ENCODE measurements at regions not wholly inside any gene's neighbourhood (a gene's known extent, or its start where the extent isn't known, plus 50 kb on each side); places are given as distances from the start of the nearest gene placed in this dataset.

DNA sequence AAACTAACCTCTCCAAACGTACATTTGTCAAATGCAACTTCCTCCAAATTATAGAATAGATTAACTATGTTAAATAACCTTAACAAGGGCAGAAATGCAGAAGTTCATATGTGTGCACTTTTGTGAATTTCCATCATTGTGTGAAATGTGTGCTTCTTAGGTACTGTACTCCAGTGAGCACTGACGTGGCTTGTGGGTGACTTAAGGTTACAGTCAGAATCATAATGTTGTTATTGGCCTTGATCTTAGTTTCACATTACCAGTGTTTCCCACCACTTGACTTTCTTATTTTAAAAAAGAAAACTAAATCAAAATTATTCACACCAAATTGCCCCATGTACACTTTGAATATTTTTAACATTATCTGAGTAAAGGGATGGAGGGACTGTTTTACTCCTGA, 155.1 kb upstream of the FZD8 start:
- TF ChIP-seq, protein P1, sequence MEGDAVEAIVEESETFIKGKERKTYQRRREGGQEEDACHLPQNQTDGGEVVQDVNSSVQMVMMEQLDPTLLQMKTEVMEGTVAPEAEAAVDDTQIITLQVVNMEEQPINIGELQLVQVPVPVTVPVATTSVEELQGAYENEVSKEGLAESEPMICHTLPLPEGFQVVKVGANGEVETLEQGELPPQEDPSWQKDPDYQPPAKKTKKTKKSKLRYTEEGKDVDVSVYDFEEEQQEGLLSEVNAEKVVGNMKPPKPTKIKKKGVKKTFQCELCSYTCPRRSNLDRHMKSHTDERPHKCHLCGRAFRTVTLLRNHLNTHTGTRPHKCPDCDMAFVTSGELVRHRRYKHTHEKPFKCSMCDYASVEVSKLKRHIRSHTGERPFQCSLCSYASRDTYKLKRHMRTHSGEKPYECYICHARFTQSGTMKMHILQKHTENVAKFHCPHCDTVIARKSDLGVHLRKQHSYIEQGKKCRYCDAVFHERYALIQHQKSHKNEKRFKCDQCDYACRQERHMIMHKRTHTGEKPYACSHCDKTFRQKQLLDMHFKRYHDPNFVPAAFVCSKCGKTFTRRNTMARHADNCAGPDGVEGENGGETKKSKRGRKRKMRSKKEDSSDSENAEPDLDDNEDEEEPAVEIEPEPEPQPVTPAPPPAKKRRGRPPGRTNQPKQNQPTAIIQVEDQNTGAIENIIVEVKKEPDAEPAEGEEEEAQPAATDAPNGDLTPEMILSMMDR (IDR thresholded peaks at IDR 0.05): no peak
- TF ChIP-seq POLR2A (IDR thresholded peaks at IDR 0.05) (no peak), POLR2AphosphoS5 (IDR thresholded peaks at IDR 0.05) (no peak), EP300 (IDR thresholded peaks at IDR 0.05) (no peak)
